NCI-H2196 treated with DMSO at 0.1 percent for 48 hours (cell line): ENCODE measurements at regions not wholly inside any gene's neighbourhood (a gene's known extent, or its start where the extent isn't known, plus 50 kb on each side); places are given as distances from the start of the nearest gene placed in this dataset.

Experiments
- DNase-seq: peaks from one replicate; lab custom pipeline; 2025; ENCODE audit not compliant: unreplicated experiment; lab: John Stamatoyannopoulos, UW

DNA sequence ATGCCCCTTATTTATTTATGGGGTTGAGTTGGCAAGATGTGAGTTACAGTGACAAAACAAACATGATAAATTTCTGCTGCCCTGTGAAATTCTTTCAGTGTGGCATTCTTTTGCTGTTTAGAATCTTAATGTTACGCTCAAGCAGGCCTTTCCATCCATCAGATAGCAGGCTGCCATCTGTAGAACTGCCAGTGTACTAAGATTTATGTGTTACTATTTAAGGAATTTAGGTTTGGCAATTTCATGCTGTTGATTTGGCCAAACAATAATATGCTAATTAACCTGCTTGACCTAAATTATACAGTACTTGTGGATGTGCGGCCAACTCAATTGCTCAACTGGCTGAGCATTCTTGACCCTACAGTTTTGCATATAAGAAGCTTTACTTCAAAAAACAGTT is 477.7 kb upstream of the TPK1 start:
- no peak for DNase-seq

DNA sequence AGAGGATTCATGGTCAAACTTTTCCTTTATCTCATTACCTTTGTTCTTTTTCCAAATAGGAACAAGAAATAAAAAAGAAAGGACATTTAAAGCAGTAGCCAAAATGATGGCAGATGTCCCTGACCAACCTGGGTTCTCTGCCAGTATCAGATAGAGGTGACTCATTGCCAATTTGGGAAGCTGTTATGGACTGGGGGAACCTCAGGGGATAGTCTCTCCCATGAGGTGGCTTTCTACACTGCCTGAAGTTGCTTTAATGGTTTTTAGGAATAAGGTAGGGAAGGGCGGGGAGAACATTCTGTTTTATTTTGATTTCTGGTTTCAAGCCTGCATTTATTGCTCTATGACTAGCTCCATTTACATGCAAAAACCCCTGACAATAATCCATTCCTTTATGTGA is 457.9 kb upstream of the TPK1 start:
- DNase-seq = no peak

DNA sequence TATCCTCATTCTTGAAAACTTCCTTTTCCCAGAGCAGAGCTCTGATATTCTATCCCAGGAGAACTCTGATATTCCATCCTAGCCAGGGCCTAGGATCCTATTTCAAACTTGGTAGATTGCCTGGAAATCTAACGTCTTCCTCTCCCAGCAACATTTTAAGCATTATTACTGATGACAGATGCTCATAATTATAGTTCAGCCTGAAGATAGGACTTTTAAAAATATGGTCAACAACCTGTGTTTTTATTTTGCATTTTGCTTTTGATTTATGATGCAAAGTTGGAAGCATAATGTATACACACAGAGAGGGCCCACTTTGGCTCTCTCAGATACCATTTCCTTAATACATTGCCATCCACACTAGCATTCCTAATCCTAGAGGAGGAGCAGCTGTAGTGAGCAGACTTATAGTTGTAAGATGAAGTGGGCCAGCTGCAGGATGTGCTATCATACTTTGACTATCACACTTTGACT is 457.4 kb upstream of the TPK1 start:
- no peak for DNase-seq

DNA sequence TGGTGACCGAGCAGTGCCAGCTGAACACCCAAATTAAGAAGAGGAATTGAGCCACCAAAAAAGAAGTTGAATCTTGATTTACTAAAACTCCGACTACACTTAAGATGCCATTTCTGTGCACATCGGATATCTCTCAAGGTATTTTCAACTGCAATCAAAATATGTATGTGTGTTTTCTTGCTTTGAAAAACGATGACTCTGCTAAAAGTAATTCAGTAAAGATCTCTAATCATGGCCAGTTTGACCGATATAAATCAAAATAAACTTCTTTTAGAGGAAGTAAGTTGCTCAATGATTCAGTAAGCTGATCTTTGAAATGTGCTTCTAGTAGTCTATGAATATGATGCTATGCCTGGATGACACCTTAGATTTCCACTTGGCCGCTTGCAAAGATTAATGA is 453.5 kb upstream of the TPK1 start:
- no peak for DNase-seq

DNA sequence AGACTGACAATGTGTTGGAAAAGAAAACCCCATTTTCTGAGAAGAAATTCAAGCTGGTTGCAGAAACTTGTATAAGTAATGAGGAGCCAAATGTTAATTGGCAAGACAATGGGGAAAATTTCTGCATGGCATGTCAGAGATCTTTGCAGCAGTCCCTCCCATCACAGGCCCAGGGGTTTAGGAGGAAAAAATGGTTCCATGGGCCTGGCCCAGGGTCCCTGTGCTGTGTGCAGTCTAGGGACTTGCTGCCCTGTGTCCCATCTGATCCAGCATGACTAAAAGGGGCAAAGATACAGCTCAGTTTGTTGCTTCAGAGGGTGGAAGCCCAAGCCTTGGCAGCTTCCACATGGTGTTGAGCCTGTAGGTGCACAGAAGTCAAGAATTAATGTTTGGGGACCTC is 440.3 kb upstream of the TPK1 start:
- no peak for DNase-seq

DNA sequence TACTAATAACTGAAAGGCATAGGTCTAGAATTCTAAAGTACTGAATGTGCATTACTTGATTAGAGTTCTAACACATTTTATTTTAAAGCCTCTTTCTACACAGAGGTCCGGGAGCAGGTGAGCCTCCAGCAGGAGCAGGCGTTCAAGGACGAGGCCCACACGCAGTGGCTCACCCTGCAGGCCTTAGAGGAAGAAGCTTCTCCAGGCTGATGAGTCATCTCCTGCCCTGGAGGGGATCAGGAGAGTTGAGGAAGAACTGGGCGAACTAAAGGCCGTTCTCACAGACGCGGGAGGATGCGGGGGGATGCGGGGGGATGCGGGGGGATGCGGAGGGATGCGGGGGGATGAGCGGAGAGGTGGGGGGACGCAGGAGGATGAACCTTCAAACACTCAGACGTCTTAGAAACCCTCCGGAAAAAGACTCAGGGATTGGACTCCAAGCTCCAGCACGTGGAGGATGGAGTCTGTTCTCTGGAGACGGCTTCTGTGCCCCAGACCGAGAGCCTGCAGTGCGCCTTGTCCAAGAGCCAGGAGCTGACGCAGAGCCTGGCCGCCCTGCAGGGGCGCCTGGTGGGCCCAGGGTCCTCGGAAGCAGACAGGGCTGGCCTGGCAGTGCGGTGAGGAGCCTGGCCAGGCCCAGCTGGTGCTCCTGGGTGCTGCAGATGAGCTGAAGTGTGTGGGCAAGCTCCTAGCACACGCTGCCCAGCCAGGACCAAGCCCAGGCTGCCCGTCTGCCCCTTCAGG is 433.7 kb upstream of the TPK1 start:
- DNase-seq = no peak

DNA sequence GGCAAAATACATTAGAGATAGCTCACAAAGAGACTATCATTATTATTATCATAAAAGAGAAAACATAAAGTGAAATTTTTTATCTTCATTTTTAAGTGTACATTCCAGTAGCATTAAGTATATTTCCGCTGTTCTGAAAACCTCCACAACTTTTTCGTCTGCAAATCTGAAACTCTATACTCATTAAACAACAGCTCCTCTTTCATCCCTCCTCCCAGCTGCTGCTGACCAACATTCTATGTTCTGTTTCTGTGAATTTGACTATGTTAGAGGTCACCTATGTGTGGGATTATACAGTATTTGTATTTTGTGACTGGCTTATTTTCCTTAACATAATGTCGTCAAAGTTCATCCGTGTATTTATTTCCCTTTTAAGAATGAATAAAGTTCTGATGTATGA is 429.3 kb upstream of the TPK1 start:
- DNase-seq = no peak

DNA sequence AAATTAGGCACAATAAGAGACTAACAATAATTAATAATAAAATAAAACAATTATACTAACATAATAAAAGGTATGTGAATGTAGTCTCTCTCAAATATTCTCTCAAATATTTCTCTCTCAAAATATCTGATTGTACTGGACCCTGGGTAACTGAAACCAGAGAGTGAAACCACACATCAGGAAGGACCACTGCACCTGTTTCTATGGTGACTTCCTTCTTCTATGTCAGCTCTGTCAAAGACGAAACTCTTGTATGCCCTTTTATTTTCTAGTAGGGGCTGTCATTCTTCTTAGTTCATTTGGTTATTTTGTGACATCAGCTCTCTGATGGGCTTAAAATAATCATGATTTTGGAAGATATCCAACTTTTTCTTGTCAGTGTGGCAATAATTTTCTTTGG is 428.0 kb upstream of the TPK1 start:
- no peak for DNase-seq

DNA sequence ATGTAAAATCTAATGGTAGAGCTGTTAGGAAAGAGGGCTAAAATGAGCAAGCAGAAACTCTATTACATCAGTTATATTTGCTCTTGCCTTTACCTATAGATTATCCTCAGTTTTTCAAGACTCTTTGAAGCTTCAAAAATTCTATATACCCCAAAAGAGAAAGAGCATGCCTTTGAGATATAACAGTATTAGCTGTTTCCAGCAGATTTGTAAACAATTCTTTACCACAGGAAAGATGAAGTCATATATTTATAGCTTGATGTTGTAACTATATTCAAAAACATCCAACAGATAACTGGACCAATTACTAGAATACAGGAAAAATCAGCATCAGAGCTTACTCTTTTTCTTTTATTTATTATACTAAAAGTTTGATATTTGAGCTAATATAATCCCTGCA is 416.2 kb upstream of the TPK1 start:
- DNase-seq = no peak

DNA sequence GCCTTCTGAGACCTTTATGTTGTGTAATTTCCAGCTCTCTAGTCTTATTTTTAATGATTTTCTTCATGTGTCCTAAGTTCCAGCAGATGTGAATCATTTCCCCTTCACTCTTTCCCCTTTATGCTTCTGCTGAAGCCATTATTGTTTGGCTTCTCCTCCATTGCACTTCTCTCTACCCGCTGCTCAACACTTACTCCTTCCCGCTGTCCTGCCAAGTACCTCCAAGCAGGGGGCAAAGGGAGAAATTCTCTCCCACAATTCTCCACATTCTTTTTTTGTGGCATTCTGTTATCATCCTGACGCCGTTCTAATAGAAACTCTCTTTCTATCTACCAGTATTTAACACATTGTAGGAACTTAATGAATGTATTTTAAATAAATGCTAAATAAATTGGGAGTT is 388.9 kb upstream of the TPK1 start:
- no peak for DNase-seq

DNA sequence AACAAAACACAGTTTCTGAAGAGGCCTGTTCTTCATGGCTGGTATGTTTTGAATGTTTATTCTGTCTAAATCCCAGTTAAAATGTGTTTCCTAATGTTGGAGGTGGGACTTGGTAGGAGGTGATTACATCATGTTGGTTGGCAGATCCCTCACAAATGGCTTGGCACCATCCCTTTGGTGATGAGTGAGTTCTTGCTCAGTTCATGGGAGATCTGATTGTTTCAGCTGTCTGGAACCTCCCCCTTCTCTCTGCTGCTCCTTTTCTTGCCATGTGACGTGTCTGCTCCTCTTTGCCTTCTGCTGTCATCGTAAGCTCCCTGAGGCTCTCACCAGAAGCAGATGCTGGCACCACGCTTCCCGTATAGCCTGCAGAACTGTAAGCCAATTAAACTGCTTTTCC is 383.6 kb upstream of the TPK1 start:
- no peak for DNase-seq

DNA sequence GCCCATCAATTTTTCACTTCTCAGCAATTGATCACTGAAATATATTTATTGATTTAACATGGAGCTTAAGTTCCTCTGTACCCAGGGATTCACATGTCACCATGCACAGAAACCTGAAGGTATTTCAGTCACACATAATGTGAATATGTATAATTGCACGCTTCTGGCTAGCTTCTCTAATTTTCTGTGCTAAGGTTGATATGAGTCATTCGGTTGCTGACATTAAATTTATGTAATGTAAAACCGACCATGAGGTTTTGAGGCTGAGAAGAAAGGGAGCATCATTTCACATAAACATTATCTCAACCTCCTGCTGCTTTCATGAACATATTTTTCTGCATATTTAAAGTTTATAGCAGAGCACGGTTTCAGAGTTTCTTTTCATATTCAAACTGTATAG is 381.0 kb upstream of the TPK1 start:
- DNase-seq = no peak

DNA sequence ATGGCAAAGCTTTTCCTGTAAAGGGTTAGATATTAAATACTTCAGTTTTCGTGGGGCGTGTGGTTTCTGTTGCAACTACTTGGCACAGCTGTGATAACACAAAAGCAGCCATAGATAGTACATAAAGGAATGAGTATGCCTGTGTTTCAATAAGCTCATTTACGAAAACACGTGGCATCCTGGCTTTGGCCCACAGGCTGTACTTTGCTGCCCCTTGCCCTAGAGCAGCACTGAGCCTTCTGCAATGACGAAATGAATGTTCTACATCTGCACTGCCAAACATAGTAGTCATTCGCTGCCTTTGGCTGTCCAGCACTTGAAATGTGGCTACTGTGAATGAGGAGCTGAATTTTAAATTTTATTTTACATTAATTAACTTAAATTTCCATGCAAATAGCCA is 376.2 kb upstream of the TPK1 start:
- no peak for DNase-seq

DNA sequence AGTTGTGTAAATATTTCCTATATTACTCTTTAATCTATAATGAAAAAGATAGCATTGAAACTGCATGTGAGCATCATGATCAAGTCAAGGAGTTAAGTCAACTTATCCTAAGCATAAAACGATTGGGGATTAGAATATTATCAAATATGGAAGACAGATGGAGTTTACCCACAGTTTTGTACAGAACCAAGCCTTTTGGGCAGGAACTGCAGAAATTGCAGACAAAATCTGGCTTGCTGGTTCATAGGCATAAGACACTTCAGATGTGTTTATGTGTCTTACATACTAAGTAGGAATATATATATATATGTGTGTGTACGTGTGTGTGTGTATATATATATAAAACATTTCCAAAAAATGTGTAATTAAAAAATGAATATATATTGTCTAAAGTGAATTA is 375.4 kb upstream of the TPK1 start:
- DNase-seq = no peak

DNA sequence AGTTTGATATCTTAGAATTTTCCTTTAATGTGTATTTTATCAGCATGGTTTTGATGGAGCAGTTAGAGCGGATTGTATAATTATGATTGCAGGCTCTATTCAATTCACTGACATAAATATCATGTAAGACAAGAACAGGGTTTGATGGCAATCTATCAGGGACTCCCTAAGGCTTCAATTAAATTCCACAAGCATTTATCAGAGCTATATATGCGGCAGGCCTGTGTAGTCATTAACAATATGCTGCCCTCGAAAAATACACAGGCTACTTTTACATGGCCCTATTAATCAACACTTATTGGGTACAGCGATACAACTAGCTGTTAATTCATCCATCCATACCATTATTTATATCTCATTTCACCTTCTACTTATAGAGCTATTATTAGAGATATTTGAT is 358.1 kb upstream of the TPK1 start:
- DNase-seq = no peak

DNA sequence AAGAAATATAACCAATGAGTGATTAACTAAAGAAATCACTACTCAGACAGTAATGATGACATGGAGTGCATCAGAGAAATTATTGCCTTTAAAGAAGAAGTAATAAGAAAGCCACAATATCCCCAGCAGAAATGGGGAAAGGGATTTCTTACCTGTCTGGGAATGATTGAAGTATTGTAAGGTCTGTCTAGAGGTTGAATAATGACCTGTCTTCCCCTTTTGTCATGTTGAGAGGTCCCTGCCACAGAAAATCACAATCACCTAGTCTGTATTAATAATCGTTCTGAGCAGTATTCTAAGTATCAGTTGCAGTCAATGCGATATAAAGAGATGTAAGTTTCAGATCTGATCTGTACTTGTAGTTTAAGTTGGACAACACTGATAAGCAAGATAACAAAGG is 349.1 kb upstream of the TPK1 start:
- DNase-seq = no peak

DNA sequence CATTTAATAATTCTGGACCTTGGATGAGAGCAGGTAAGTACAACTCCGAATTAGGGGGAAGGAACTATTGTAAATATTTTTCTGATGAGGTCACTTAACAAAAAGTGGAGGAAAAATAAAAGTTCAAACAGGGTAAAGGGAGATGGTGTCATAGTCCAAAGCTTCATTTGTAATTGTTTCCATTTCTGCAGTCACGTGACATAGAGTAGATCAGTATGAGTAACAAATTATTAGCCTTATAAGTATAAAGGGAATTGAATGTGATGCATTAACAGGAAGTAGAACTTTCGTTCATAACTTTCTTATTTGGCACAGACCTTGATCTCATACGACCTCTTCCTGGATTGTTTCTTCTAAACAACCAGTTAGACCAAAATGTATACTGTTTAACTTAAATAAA is 347.2 kb upstream of the TPK1 start:
- DNase-seq = no peak

DNA sequence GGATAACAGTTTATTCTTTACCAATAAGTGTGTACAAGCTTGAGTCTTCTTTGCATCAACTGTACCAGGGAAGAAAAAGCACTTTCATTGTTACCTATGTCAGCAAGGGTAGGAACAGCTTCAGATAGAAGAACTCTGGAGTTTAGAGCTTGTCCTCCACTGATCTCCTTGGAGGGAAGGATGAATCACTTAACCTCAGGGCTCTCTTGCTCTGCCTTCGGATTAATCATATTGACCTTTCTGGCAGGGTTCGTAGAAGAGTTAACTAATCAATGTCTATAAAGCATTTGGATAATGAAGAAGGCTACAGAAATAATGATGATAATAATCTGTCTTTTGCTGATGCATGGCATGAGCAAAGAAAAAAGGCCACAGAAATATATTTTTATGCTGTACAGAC is 339.5 kb upstream of the TPK1 start:
- no peak for DNase-seq

DNA sequence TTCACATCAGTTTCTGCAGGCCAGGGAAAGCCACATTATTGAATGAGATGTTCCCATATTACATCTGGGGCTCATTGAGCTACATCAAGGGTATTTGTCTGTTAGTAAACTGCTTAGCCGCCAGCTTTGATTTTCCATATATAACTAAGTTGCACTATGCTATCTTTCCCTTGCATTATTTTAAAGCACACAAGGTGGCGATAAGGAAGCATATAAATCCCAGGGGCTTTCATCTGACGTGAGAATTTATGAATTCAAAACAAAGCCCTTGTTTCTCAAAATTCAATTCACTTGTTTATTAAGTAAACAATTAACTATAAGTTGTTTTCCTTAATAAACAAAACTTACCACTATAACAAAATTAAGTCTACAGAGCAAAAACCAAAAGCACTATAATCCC is 334.1 kb upstream of the TPK1 start:
- no peak for DNase-seq

DNA sequence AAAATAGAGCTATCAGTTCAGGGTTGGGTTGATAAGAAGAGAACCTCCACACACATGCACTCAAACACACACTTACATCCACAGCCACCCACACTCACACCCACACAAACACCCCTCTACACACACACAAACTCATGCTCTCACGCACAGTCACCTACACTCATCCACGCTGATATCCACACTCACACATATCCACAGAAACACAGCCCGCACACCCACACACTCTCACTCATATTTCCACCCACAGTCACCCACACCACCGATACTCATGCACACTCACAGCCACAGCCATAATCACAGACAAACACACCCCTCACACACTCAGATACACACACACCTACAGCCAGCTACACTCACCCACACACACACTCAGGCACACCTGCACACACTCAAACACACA is 333.0 kb upstream of the TPK1 start:
- DNase-seq = no peak

DNA sequence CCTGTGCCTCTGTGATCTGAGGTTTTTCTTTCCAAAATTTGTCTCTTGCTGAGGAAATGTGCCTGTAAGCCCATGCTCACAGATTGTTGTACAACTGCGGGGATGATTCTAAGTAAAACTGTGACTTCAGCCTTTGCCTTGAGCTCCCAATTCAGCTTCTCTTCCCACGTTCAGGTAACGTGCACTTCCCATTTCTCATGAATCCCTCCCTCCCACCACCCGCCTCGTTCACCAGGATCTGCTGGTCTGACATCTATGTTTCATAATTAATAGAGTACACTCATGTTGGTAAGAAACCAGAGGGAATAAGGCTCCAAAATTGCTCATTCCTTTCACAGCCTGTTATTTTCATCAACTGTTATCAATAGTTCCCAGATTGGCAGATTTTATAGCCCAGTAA is 332.6 kb upstream of the TPK1 start:
- DNase-seq = no peak

DNA sequence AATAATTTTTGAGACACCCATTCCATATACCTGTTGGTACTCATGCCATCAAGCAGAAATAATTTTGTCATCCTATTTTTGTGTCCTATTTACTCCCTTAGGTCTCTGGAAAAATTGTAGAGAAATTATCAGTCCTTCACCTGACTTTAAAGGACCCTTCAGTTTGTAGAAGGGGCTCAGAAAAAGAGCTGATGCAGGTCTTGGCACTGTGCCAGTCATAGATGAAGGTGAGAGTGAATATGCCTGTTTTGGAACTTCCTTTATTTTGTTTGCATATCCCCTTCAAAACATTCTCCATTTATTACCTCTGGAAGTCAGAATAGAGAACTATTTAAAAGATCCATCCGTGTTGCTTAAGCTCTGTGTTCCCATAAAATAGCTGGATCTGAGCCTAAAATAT is 321.0 kb upstream of the TPK1 start:
- DNase-seq = no peak

DNA sequence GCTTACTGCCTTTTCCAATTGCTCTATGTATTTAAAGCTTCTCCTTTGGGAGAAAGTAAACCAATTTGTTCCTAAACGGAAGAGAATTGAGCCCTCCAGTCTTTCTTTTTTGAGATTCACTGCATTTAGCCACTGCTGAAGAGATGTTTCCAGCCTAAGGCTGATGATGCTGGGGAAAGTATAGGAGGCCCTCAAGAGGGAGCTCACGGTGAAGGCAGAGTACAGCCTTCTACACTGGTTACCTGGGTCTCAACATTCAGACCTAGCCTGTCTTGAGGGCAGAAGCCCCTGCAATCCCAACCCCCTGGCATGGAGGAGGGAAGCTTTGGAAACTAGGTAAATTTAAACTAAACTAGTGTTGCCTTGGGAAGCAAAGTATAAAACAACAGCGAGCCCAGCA is 316.7 kb upstream of the TPK1 start:
- no peak for DNase-seq

DNA sequence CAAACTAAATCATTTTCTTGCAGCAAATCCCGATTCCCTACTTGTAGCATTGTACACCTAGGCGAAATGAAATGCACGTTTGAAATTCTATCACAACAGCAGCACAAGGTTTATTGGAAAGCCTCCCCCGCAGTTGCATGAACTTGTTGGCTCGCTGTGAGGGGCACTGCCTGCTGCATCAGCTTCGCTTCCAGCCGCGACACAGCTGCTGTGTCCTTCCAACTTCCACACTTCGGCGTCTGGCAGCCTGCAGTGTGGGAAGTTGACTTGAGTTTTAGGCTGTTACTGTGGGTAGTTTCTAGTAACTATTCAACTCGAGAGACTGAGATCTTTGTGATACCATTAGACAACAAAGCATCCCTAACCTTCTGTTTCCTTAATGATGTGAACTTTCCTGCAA is 315.8 kb upstream of the TPK1 start:
- no peak for DNase-seq
